Endothelial cell of umbilical vein (primary cell): ENCODE measurements at regions not wholly inside any gene's neighbourhood (a gene's known extent, or its start where the extent isn't known, plus 50 kb on each side); places are given as distances from the start of the nearest gene placed in this dataset.

Experiments used
- BruUV-seq: library from RNA; stranded (reverse); fragments of 400-500 nt; replicated peaks from 2 replicates; lab custom pipeline; 2021; lab: Mats Ljungman, UMichigan
- CTCF ChIA-PET: fragments of 300-600, 350-600 bp; sonication (Branson Sonifier 250); formaldehyde crosslinking; loops from one replicate; lab custom pipeline; 2021; ENCODE audit warnings: antibody characterized with exemption, inconsistent platforms; lab: Charles Lee
- POLR2A ChIA-PET: fragments of 300-600, 350-600 bp; sonication (Branson Sonifier 250); formaldehyde crosslinking; loops from one replicate; lab custom pipeline; 2021; ENCODE audit warnings: antibody characterized with exemption, inconsistent platforms; lab: Charles Lee
- DNase-seq: peaks from one replicate; pipeline ENCODE4 v3.0.0-alpha.2; 2011; ENCODE audit warnings: low read depth, low spot score
- FAIRE-seq: peaks from 2 replicates; lab custom pipeline; 2011; peaks lifted over from hg19 to GRCh38; lab: Jason Lieb, UNC
- H2AFZ ChIP-seq: 2 replicates; pipeline ENCODE4 v1.6.0; 2012; ENCODE audit warnings: low read depth, low read length, control low read depth, inconsistent platforms
- H3K27ac ChIP-seq: 2 replicates; pipeline ENCODE4 v1.5.1; 2011; ENCODE audit warnings: low read depth, mild to moderate bottlenecking, control low read depth, low read length, moderate library complexity; ENCODE audit not compliant: insufficient read depth
- H3K27me3 ChIP-seq, 2 experiments: 2 replicates each; pipeline versions ENCODE4 v1.6.0 to v1.6.1; 2011; ENCODE audit warnings: low read length in 2 of 2, mixed read lengths in 1 of 2; ENCODE audit not compliant: control insufficient read depth in 2 of 2, insufficient read depth in 2 of 2
- H3K36me3 ChIP-seq, 2 experiments: 2 replicates in 1 of 2; 3 replicates in 1 of 2; pipeline ENCODE4 v1.5.1; 2011; ENCODE audit warnings: low read length in 2 of 2, mild to moderate bottlenecking in 1 of 2, moderate library complexity in 1 of 2; ENCODE audit not compliant: control insufficient read depth in 2 of 2, insufficient read depth in 2 of 2; ENCODE audit errors: extremely low read depth in 1 of 2
- H3K4me1 ChIP-seq: 3 replicates; pipeline ENCODE4 v1.5.1; 2011; ENCODE audit warnings: mild to moderate bottlenecking, low read length; ENCODE audit not compliant: control insufficient read depth, insufficient read depth; ENCODE audit errors: extremely low read depth
- H3K4me2 ChIP-seq: 2 replicates; pipeline ENCODE4 v1.6.1; 2011; ENCODE audit warnings: low read length, control low read depth, mixed read lengths; ENCODE audit not compliant: insufficient read depth
- H3K4me3 ChIP-seq, 3 experiments: fragments of 200-600 bp in 1 of 3; sonication (generic), shearing (Covaris generic) in 1 of 3; replicated peaks in 1 of 3; 2 replicates each; pipeline ENCODE4 v1.5.1; 2011 to 2016; ENCODE audit warnings: control low read depth in 3 of 3, low read length in 3 of 3, mild to moderate bottlenecking in 2 of 3, inconsistent platforms in 1 of 3, low read depth in 1 of 3, moderate library complexity in 1 of 3; ENCODE audit not compliant: insufficient read depth in 1 of 3
- H3K79me2 ChIP-seq: 2 replicates; pipeline ENCODE4 v1.6.0; 2012; ENCODE audit warnings: low read length, inconsistent platforms; ENCODE audit not compliant: control insufficient read depth, insufficient read depth
- H3K9ac ChIP-seq: replicated peaks from 2 replicates; pipeline ENCODE3; 2011; ENCODE audit warnings: low read length, control low read depth; ENCODE audit not compliant: insufficient read depth; ENCODE audit errors: extremely low read depth
- H3K9me1 ChIP-seq: replicated peaks from 3 replicates; pipeline ENCODE4 v1.6.0; 2011; ENCODE audit warnings: mild to moderate bottlenecking, low read length; ENCODE audit not compliant: control insufficient read depth, insufficient read depth; ENCODE audit errors: extremely low read depth
- H3K9me3 ChIP-seq: replicated peaks from 2 replicates; pipeline ENCODE4 v1.5.1; 2012; ENCODE audit warnings: low read length, inconsistent platforms; ENCODE audit not compliant: control insufficient read depth, insufficient read depth
- H4K20me1 ChIP-seq: replicated peaks from 2 replicates; pipeline ENCODE3; 2011; ENCODE audit warnings: mild to moderate bottlenecking, low read length; ENCODE audit not compliant: control insufficient read depth, insufficient read depth; ENCODE audit errors: extremely low read depth
- EZH2 ChIP-seq: IDR thresholded peaks from 2 replicates; pipeline ENCODE4 v1.6.1; 2012; ENCODE audit warnings: borderline replicate concordance, low read depth, mild to moderate bottlenecking, moderate library complexity, low read length, inconsistent platforms; ENCODE audit not compliant: severe bottlenecking
- FOS ChIP-seq: IDR thresholded peaks from 2 replicates; pipeline ENCODE4 v1.6.1; 2011; ENCODE audit warnings: mild to moderate bottlenecking, low read length, moderate library complexity, borderline replicate concordance; ENCODE audit not compliant: insufficient read depth
- GATA2 ChIP-seq: IDR thresholded peaks from 2 replicates; pipeline ENCODE4 v1.7.0; 2011; ENCODE audit warnings: low read depth, mild to moderate bottlenecking, moderate library complexity, mixed read lengths, low read length; ENCODE audit not compliant: insufficient read length, insufficient read depth
- JUN ChIP-seq: IDR thresholded peaks from 2 replicates; pipeline ENCODE4 v1.6.1; 2011; ENCODE audit warnings: borderline replicate concordance, low read depth; ENCODE audit not compliant: insufficient read length, insufficient read depth
- MYC ChIP-seq: IDR thresholded peaks from one replicate; pipeline ENCODE4 v1.6.1; 2011; ENCODE audit warnings: mild to moderate bottlenecking, low read depth, low read length
- POLR2A ChIP-seq: IDR thresholded peaks from 2 replicates; pipeline ENCODE4 v1.6.1; 2012; ENCODE audit warnings: low read depth, mild to moderate bottlenecking, control low read depth, low read length
- POLR2AphosphoS5 ChIP-seq: IDR thresholded peaks from 2 replicates; pipeline ENCODE4 v1.6.1; 2012; ENCODE audit warnings: low read depth, mild to moderate bottlenecking, control low read depth, low read length, moderate library complexity; ENCODE audit not compliant: insufficient read depth
- dilution Hi-C: fragments of 300-500 bp; cut with MboI; formaldehyde crosslinking; loops from one replicate; pipeline ENCODE4 v1.15.0; 2019; ENCODE audit warnings: low sequenced_read_pairs; ENCODE audit not compliant: extremely low pct_ligation_motif_present
- intact Hi-C: fragments of 100-400 bp; cut with micrococcal nuclease; formaldehyde crosslinking; loops from one replicate; pipeline ENCODE4 v1.10.0; 2022
- TF ChIP-seq, protein P1 (sequence below), 2 donors: IDR thresholded peaks; 1 replicate in 1 of 2; 2 replicates in 1 of 2; pipeline ENCODE4 v1.5.1; 2011; ENCODE audit warnings: low read length in 2 of 2, mild to moderate bottlenecking in 2 of 2, moderate library complexity in 2 of 2, control low read depth in 1 of 2, inconsistent platforms in 1 of 2, low read depth in 1 of 2; ENCODE audit not compliant: insufficient read depth in 1 of 2; ENCODE audit errors: extremely low read depth in 1 of 2
- TF ChIP-seq, protein P2 (sequence below): IDR thresholded peaks from 2 replicates; pipeline ENCODE4 v1.6.1; 2011; ENCODE audit not compliant: insufficient read depth, insufficient read length

DNA sequence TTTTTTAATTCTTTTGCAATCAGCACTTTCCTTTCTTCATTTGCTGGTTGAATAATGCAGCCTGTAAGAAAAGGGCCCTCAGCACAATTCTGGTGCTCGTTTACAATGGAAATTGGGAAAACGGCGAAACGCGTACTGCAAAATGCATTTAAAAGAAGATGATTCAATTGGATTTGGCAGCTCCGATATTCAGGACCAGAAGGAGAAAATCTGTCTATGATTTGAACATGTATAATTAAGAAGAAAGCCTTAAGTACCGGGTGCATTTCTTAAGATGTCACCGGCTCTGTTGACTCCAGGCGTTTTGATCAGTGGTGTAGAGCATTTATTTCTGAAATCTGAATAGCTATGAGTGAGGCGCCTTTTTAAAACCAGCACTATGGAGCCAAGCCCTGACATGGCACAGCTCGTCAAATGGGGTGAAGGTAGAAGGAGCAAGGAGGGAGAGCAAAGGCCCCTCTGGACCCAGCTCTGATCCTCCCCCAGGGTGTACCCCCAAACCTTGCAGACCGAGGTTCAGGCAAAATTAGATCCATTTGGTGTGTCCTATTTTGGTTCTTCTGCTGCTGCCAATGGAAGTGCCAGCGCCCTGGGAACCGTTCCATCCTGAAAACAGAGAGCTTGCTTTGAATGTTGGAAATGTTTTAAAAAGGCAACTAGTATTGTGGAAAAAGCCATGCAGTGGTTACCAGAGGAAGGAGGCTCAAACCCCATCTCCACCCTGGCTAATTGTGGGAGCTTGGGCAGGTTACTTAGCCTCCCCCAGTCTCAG, 161.4 kb upstream of the RPL38 start:
- dilution Hi-C loops = no loop called here
- Histone ChIP-seq H3K27me3 (no peaks in the 10 kb centered on the region), H3K36me3 (no peaks in the 10 kb centered on the region), H3K4me3 (no peak overlapping the region), H4K20me1 (no peaks in the 10 kb centered on the region), H3K9ac (no peak overlapping the region), H3K27ac (no peak overlapping the region), H2AFZ (no peak overlapping the region), H3K9me3 (no peaks in the 10 kb centered on the region), H3K79me2 (no peaks in the 10 kb centered on the region), H3K4me2 (no peak overlapping the region), H3K9me1 (no peaks in the 10 kb centered on the region), H3K4me1 (no peaks in the 10 kb centered on the region)
- TF ChIP-seq MYC = no peak
- no peak for TF ChIP-seq POLR2AphosphoS5
- no peak for TF ChIP-seq POLR2A
- no peak for TF ChIP-seq JUN
- no peak for TF ChIP-seq FOS
- TF ChIP-seq, protein P1, sequence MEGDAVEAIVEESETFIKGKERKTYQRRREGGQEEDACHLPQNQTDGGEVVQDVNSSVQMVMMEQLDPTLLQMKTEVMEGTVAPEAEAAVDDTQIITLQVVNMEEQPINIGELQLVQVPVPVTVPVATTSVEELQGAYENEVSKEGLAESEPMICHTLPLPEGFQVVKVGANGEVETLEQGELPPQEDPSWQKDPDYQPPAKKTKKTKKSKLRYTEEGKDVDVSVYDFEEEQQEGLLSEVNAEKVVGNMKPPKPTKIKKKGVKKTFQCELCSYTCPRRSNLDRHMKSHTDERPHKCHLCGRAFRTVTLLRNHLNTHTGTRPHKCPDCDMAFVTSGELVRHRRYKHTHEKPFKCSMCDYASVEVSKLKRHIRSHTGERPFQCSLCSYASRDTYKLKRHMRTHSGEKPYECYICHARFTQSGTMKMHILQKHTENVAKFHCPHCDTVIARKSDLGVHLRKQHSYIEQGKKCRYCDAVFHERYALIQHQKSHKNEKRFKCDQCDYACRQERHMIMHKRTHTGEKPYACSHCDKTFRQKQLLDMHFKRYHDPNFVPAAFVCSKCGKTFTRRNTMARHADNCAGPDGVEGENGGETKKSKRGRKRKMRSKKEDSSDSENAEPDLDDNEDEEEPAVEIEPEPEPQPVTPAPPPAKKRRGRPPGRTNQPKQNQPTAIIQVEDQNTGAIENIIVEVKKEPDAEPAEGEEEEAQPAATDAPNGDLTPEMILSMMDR (IDR thresholded peaks at IDR 0.05; ENCODE audit: extremely low read depth in 1 of 2, insufficient read depth in 1 of 2, low read depth in 1 of 2, low read length in 2 of 2) = no peak
- TF ChIP-seq EZH2 = no peak
- TF ChIP-seq, protein P2, sequence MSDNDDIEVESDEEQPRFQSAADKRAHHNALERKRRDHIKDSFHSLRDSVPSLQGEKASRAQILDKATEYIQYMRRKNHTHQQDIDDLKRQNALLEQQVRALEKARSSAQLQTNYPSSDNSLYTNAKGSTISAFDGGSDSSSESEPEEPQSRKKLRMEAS = no peak
- no peak for TF ChIP-seq GATA2
- FAIRE-seq (no peak), DNase-seq (no peak)
- BruUV-seq = no TSS peak
- ChIA-PET CTCF (no interaction called here), POLR2A (no interaction called here)
- intact Hi-C loops = no loop called here
